Stimulated activated CD4-positive, alpha-beta T cell treated with anti-CD3 and anti-CD28 coated beads, Interleukin-15, amount 100 ng/mL, for 1 hour (primary cell): ENCODE measurements at regions not wholly inside any gene's neighbourhood (a gene's known extent, or its start where the extent isn't known, plus 50 kb on each side); places are given as distances from the start of the nearest gene placed in this dataset.
"Not testable (repeated sequence)": the region's sequence is repeated elsewhere in the genome, so short reads cannot be mapped to it uniquely, and the experiment has no call there.

Source experiments
- DNase-seq, 2 donors: peaks; one replicate each; pipeline ENCODE4 v3.0.0-alpha.2; 2020; ENCODE audit warnings: low read depth in 1 of 2, low spot score in 1 of 2

- no peak for DNase-seq
Measured at GRCh38 chr12:68387338-68387737, 55.2 kb upstream of the MDM1 start.

GRCh38 chr12:68389305-68389704, 57.1 kb upstream of the MDM1 start:
- no peak for DNase-seq

GRCh38 chr12:68391937-68392336, 59.8 kb upstream of the MDM1 start:
- no peak for DNase-seq

GRCh38 chr12:68392376-68392775, 60.2 kb upstream of the MDM1 start:
- no peak for DNase-seq

GRCh38 chr12:68393417-68393816, 61.3 kb upstream of the MDM1 start:
- no peak for DNase-seq

GRCh38 chr12:68397566-68398158, 65.5 kb upstream of the MDM1 start:
- DNase-seq, result no peak

- not testable (repeated sequence) for DNase-seq
Measured at GRCh38 chr12:68398689-68399088, 66.5 kb upstream of the MDM1 start.

GRCh38 chr12:68400226-68400829, 68.2 kb upstream of the MDM1 start:
- DNase-seq, result no peak

GRCh38 chr12:68402422-68402821, 70.3 kb upstream of the MDM1 start:
- DNase-seq, result no peak

- DNase-seq, result no peak
Measured at GRCh38 chr12:68403296-68403695, 71.1 kb upstream of the MDM1 start.

- DNase-seq, result no peak
Measured at GRCh38 chr12:68403711-68404110, 71.5 kb upstream of the MDM1 start.

GRCh38 chr12:68405343-68405781, 73.2 kb upstream of the MDM1 start:
- DNase-seq, result no peak

- no peak for DNase-seq
Measured at GRCh38 chr12:68406134-68406576, 74.0 kb upstream of the MDM1 start.

- no peak for DNase-seq
Measured at GRCh38 chr12:68406911-68407310, 74.7 kb upstream of the MDM1 start.

- no peak for DNase-seq
Measured at GRCh38 chr12:68410018-68410660, 78.0 kb upstream of the MDM1 start.

- no peak for DNase-seq
Measured at GRCh38 chr12:68411371-68411770, 79.2 kb upstream of the MDM1 start.

- no peak for DNase-seq
Measured at GRCh38 chr12:68414988-68415387, 82.8 kb upstream of the MDM1 start.

- no peak for DNase-seq
Measured at GRCh38 chr12:68416350-68416749, 84.2 kb upstream of the MDM1 start.

- no peak for DNase-seq
Measured at GRCh38 chr12:68416826-68417225, 84.7 kb upstream of the MDM1 start.

GRCh38 chr12:68418137-68418460, 85.9 kb upstream of the MDM1 start:
- DNase-seq, result no peak

GRCh38 chr12:68420225-68421010, 88.3 kb upstream of the MDM1 start:
- DNase-seq, result no peak

GRCh38 chr12:68422159-68422558, 90.0 kb upstream of the MDM1 start:
- no peak for DNase-seq
